H9 (cell line): ENCODE measurements at regions not wholly inside any gene's neighbourhood (a gene's known extent, or its start where the extent isn't known, plus 50 kb on each side); places are given as distances from the start of the nearest gene placed in this dataset.

Experiments
- DNase-seq: peaks from one replicate; pipeline ENCODE4 v3.0.0-alpha.2; 2017
- H2AFZ ChIP-seq: one replicate; pipeline ENCODE4 v1.6.1; 2013; ENCODE audit warnings: mild to moderate bottlenecking, low read length, control low read depth, moderate library complexity
- H2AK5ac ChIP-seq: 2 replicates; pipeline ENCODE4 v1.6.1; 2013; ENCODE audit warnings: low read length, control low read depth, mixed read lengths; ENCODE audit not compliant: insufficient read length
- H2BK120ac ChIP-seq: one replicate; pipeline ENCODE4 v1.6.1; 2013; ENCODE audit warnings: low read depth, mild to moderate bottlenecking, low read length, control low read depth, inconsistent platforms; ENCODE audit not compliant: poor library complexity, severe bottlenecking
- H2BK12ac ChIP-seq: 2 replicates; pipeline ENCODE4 v1.6.1; 2013; ENCODE audit warnings: low read length, control low read depth, mixed read lengths, low read depth; ENCODE audit not compliant: insufficient read length
- H2BK15ac ChIP-seq: 2 replicates; pipeline ENCODE4 v1.6.1; 2013; ENCODE audit warnings: low read depth, low read length, control low read depth
- H2BK20ac ChIP-seq: one replicate; pipeline ENCODE4 v1.6.1; 2013; ENCODE audit warnings: low read depth, mild to moderate bottlenecking, low read length, control low read depth, inconsistent platforms; ENCODE audit not compliant: poor library complexity, severe bottlenecking
- H2BK5ac ChIP-seq: 2 replicates; pipeline ENCODE4 v1.6.1; 2013; ENCODE audit warnings: low read length, control low read depth, mixed read lengths; ENCODE audit not compliant: insufficient read length
- H3K14ac ChIP-seq: 2 replicates; pipeline ENCODE4 v1.6.1; 2013; ENCODE audit warnings: low read length, control low read depth; ENCODE audit not compliant: insufficient read depth
- H3K18ac ChIP-seq: 2 replicates; pipeline ENCODE4 v1.6.1; 2013; ENCODE audit warnings: low read depth, mild to moderate bottlenecking, mixed read lengths, low read length, control low read depth; ENCODE audit not compliant: insufficient read length
- H3K23ac ChIP-seq: 2 replicates; pipeline ENCODE4 v1.6.1; 2013; ENCODE audit warnings: low read length, control low read depth, mixed read lengths, low read depth; ENCODE audit not compliant: insufficient read length
- H3K23me2 ChIP-seq: 2 replicates; pipeline ENCODE4 v1.6.1; 2013; ENCODE audit warnings: low read depth, mild to moderate bottlenecking, mixed read lengths, low read length, control low read depth; ENCODE audit not compliant: insufficient read length, poor library complexity, severe bottlenecking
- H3K27ac ChIP-seq: 2 replicates; pipeline ENCODE4 v1.5.1; 2013; ENCODE audit warnings: low read length, control low read depth, mixed read lengths, low read depth; ENCODE audit not compliant: insufficient read length
- H3K27me3 ChIP-seq: 2 replicates; pipeline ENCODE4 v1.6.1; 2013; ENCODE audit warnings: low read length, control low read depth, inconsistent platforms; ENCODE audit not compliant: insufficient read depth
- H3K4ac ChIP-seq: 2 replicates; pipeline ENCODE4 v1.6.1; 2013; ENCODE audit warnings: low read depth, mild to moderate bottlenecking, control low read depth, inconsistent platforms, low read length, moderate library complexity
- H3K4me1 ChIP-seq: 2 replicates; pipeline ENCODE4 v1.6.1; 2013; ENCODE audit warnings: low read length, control low read depth, inconsistent platforms; ENCODE audit not compliant: insufficient read depth
- H3K4me2 ChIP-seq: 2 replicates; pipeline ENCODE4 v1.6.1; 2013; ENCODE audit warnings: low read length, control low read depth, mixed read lengths; ENCODE audit not compliant: insufficient read length, insufficient read depth
- H3K56ac ChIP-seq: 2 replicates; pipeline ENCODE4 v1.6.1; 2013; ENCODE audit warnings: low read depth, mild to moderate bottlenecking, mixed read lengths, low read length, control low read depth; ENCODE audit not compliant: insufficient read length
- H3K79me1 ChIP-seq: 2 replicates; pipeline ENCODE4 v1.6.1; 2013; ENCODE audit warnings: low read depth, mild to moderate bottlenecking, moderate library complexity, low read length, control low read depth, inconsistent platforms; ENCODE audit not compliant: insufficient read depth, poor library complexity, severe bottlenecking
- H3K79me2 ChIP-seq: 2 replicates; pipeline ENCODE4 v1.6.1; 2013; ENCODE audit warnings: low read length, control low read depth, inconsistent platforms; ENCODE audit not compliant: insufficient read depth
- H3K9ac ChIP-seq: 2 replicates; pipeline ENCODE4 v1.6.1; 2013; ENCODE audit warnings: low read length, control low read depth, mixed read lengths; ENCODE audit not compliant: insufficient read length; ENCODE audit errors: extremely low read depth
- H3K9me3 ChIP-seq: one replicate; pipeline ENCODE4 v1.6.1; 2013; ENCODE audit warnings: low read depth, low read length, inconsistent platforms; ENCODE audit not compliant: control insufficient read depth
- H3T11ph ChIP-seq: one replicate; pipeline ENCODE4 v1.6.1; 2013; ENCODE audit warnings: mild to moderate bottlenecking, low read length, control low read depth, inconsistent platforms
- H4K20me1 ChIP-seq: one replicate; pipeline ENCODE4 v1.6.1; 2013; ENCODE audit not compliant: control insufficient read depth, insufficient read length, insufficient read depth
- H4K5ac ChIP-seq: 2 replicates; pipeline ENCODE4 v1.6.1; 2013; ENCODE audit warnings: low read depth, mild to moderate bottlenecking, mixed read lengths, low read length, control low read depth; ENCODE audit not compliant: insufficient read length
- H4K8ac ChIP-seq: replicated peaks from 2 replicates; pipeline ENCODE4 v1.6.1; 2013; ENCODE audit warnings: low read length, control low read depth, mixed read lengths, low read depth; ENCODE audit not compliant: insufficient read length
- H4K91ac ChIP-seq: 2 replicates; pipeline ENCODE4 v1.6.1; 2013; ENCODE audit warnings: low read depth, mild to moderate bottlenecking, moderate library complexity, mixed read lengths, low read length, control low read depth; ENCODE audit not compliant: insufficient read length
- H3K27ac Mint-ChIP-seq, 3 experiments: 2 replicates in 2 of 3; 3 replicates in 1 of 3; pipeline ENCODE4 v1.8.0; 2020 to 2021; ENCODE audit warnings: mixed read lengths in 3 of 3, mild to moderate bottlenecking in 1 of 3, moderate library complexity in 1 of 3
- H3K27me3 Mint-ChIP-seq: 2 replicates; pipeline ENCODE4 v1.8.0; 2021; ENCODE audit warnings: low read depth, mild to moderate bottlenecking, moderate library complexity, mixed read lengths
- H3K36me3 Mint-ChIP-seq, 3 experiments: 2 replicates in 2 of 3; 3 replicates in 1 of 3; pipeline ENCODE4 v1.8.0; 2020 to 2021; ENCODE audit warnings: low read depth in 3 of 3, mixed read lengths in 3 of 3; ENCODE audit not compliant: insufficient read depth in 1 of 3
- H3K4me1 Mint-ChIP-seq, 2 experiments: 2 replicates each; pipeline ENCODE4 v1.8.0; 2020; ENCODE audit warnings: mixed read lengths in 2 of 2
- H3K4me3 Mint-ChIP-seq, 2 experiments: 2 replicates in 1 of 2; 3 replicates in 1 of 2; pipeline ENCODE4 v1.8.0; 2020 to 2021; ENCODE audit warnings: mild to moderate bottlenecking in 2 of 2, mixed read lengths in 2 of 2, moderate library complexity in 1 of 2
- H3K9me3 Mint-ChIP-seq, 2 experiments: 2 replicates in 1 of 2; 3 replicates in 1 of 2; pipeline ENCODE4 v1.8.0; 2020; ENCODE audit warnings: mild to moderate bottlenecking in 2 of 2, mixed read lengths in 2 of 2, moderate library complexity in 1 of 2
- WGBS: extraction: QIAGEN DNeasy Blood & Tissue Kit; methylation state at CpG from one replicate; pipeline ENCODE4 v1.1.7; 2013; ENCODE audit warnings: missing lambda C conversion rate, low lambda C conversion rate, mixed read lengths; ENCODE audit not compliant: insufficient read length; ENCODE audit errors: extremely low coverage; 5-methylcytosine and 5-hydroxymethylcytosine counted together
- TF ChIP-seq, protein P1 (sequence below): fragments of 200-600 bp; sonication (generic); conservative IDR thresholded peaks from 3 replicates; pipeline ENCODE4 v1.8.0; 2021; ENCODE audit warnings: antibody characterized with exemption, mild to moderate bottlenecking

DNA sequence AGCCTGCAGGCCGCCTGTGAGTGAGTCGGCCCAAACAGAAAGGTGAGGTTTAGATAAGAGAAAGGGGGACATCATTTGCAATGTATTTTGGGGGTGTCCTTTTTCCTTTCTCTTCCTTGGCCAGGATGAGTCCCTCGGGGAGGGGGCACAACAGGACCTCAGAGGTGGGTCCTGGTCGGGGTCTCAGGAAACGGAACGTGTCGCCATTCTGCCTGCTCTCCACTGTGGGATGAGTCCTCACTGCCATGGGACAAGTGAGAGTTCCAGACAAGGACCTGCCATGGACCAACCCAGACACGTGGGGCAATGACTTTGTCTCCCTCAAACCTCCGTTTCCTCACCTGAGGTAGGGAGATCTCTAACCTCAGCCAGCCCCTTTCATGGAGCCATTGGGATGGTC is 67.9 kb upstream of the TAF1B start:
- no peak overlapping the region for H3K4me2 ChIP-seq
- TF ChIP-seq, protein P1, sequence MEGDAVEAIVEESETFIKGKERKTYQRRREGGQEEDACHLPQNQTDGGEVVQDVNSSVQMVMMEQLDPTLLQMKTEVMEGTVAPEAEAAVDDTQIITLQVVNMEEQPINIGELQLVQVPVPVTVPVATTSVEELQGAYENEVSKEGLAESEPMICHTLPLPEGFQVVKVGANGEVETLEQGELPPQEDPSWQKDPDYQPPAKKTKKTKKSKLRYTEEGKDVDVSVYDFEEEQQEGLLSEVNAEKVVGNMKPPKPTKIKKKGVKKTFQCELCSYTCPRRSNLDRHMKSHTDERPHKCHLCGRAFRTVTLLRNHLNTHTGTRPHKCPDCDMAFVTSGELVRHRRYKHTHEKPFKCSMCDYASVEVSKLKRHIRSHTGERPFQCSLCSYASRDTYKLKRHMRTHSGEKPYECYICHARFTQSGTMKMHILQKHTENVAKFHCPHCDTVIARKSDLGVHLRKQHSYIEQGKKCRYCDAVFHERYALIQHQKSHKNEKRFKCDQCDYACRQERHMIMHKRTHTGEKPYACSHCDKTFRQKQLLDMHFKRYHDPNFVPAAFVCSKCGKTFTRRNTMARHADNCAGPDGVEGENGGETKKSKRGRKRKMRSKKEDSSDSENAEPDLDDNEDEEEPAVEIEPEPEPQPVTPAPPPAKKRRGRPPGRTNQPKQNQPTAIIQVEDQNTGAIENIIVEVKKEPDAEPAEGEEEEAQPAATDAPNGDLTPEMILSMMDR, result no peak
- peaks cover 0 to 2% of the 10 kb centered on the region in 2 experiments; a peak in 2 of 5 replicates for H3K9me3 Mint-ChIP-seq
- no peak overlapping the region for H2BK120ac ChIP-seq
- H2BK15ac ChIP-seq, result no peak overlapping the region; the same call in 1 of the 2 replicates
- H4K5ac ChIP-seq, result no peak overlapping the region
- H3K27me3 ChIP-seq, result no peaks in the 10 kb centered on the region
- H3K4ac ChIP-seq, result no peak overlapping the region
- no peak overlapping the region for H2AFZ ChIP-seq
- H3K27ac Mint-ChIP-seq, result 0 out of 7 replicates have a peak overlapping the region, but pooled peaks of 1 of the 3 experiments have one; percentile 53
- no peak overlapping the region for H2AK5ac ChIP-seq
- H3K56ac ChIP-seq, result no peak overlapping the region
- H3K36me3 Mint-ChIP-seq, result no peaks in the 10 kb centered on the region
- no peaks in the 10 kb centered on the region for H3K79me1 ChIP-seq
- H3K18ac ChIP-seq, result no peak overlapping the region
- H2BK5ac ChIP-seq, result no peak overlapping the region
- H4K8ac ChIP-seq, result no peak overlapping the region
- no peak overlapping the region for H4K91ac ChIP-seq
- no peak overlapping the region for H2BK12ac ChIP-seq
- no CpG with 5 or more reads among the region's 9 CpGs for WGBS
- H3K9ac ChIP-seq, result no peak overlapping the region
- no peak overlapping the region for H3T11ph ChIP-seq
- no peak for DNase-seq
- H3K4me3 Mint-ChIP-seq, result no peak overlapping the region
- no peak overlapping the region for H3K23ac ChIP-seq
- peaks cover 2% of the 10 kb centered on the region for H3K27me3 Mint-ChIP-seq
- H3K23me2 ChIP-seq, result no peaks in the 10 kb centered on the region
- H3K14ac ChIP-seq, result no peak overlapping the region
- no peaks in the 10 kb centered on the region for H4K20me1 ChIP-seq
- H3K27ac ChIP-seq, result no peak overlapping the region
- no peaks in the 10 kb centered on the region for H3K79me2 ChIP-seq
- H3K9me3 ChIP-seq, result no peaks in the 10 kb centered on the region
- no peak overlapping the region for H2BK20ac ChIP-seq
- peaks cover 6 to 22% of the 10 kb centered on the region in 2 experiments for H3K4me1 Mint-ChIP-seq
- no peaks in the 10 kb centered on the region; the same call in 1 of the 2 replicates for H3K4me1 ChIP-seq
